ENCODE measurements at regions not wholly inside any gene's neighbourhood (a gene's known extent, or its start where the extent isn't known, plus 50 kb on each side); places are given as distances from the start of the nearest gene placed in this dataset.

DNA sequence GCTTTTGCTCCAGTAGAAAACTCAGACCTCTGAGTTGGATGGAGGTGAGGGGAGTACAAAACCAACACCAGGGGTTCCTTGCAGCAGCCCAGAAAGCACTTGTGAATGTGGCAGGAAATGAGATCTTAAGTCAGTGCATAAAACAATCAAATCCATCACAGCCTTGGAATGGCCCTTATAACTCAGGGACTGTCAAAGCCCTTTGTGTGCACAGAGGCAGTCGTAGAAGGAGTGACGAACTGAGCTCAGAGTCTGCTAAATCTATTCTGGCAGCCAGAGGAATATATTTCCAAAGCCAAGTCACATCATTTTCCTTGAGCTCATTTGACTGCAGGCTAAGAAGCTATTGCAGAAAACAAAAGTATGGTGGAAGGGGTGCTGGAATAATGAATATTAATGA, 676.6 kb downstream of the DHX35 start:
- TF ChIP-seq, protein P1, sequence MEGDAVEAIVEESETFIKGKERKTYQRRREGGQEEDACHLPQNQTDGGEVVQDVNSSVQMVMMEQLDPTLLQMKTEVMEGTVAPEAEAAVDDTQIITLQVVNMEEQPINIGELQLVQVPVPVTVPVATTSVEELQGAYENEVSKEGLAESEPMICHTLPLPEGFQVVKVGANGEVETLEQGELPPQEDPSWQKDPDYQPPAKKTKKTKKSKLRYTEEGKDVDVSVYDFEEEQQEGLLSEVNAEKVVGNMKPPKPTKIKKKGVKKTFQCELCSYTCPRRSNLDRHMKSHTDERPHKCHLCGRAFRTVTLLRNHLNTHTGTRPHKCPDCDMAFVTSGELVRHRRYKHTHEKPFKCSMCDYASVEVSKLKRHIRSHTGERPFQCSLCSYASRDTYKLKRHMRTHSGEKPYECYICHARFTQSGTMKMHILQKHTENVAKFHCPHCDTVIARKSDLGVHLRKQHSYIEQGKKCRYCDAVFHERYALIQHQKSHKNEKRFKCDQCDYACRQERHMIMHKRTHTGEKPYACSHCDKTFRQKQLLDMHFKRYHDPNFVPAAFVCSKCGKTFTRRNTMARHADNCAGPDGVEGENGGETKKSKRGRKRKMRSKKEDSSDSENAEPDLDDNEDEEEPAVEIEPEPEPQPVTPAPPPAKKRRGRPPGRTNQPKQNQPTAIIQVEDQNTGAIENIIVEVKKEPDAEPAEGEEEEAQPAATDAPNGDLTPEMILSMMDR (conservative IDR thresholded peaks at IDR 0.05 in 1 of 2, IDR thresholded peaks at IDR 0.05 in 1 of 2; ENCODE audit: extremely low read depth in 1 of 2, insufficient read depth in 1 of 2, low read depth in 1 of 2, low read length in 2 of 2): no peak
- TF ChIP-seq EZH2 (IDR thresholded peaks at IDR 0.05; ENCODE audit: borderline replicate concordance, low read length): no peak
